HL-60/S4 treated with phorbol 12-myristate 13-acetate at 8.2 ng/mL for 4 days and 3 days (cell line): ENCODE measurements at regions not wholly inside any gene's neighbourhood (a gene's known extent, or its start where the extent isn't known, plus 50 kb on each side); places are given as distances from the start of the nearest gene placed in this dataset.
"Not testable (repeated sequence)": the region's sequence is repeated elsewhere in the genome, so short reads cannot be mapped to it uniquely, and the experiment has no call there.

Source experiments
- in situ Hi-C: fragments of 300-500 bp; cut with MboI; formaldehyde crosslinking; loops from 2 replicates; pipeline ENCODE4 v1.15.0; 2022; ENCODE audit warnings: low sequenced_read_pairs

DNA sequence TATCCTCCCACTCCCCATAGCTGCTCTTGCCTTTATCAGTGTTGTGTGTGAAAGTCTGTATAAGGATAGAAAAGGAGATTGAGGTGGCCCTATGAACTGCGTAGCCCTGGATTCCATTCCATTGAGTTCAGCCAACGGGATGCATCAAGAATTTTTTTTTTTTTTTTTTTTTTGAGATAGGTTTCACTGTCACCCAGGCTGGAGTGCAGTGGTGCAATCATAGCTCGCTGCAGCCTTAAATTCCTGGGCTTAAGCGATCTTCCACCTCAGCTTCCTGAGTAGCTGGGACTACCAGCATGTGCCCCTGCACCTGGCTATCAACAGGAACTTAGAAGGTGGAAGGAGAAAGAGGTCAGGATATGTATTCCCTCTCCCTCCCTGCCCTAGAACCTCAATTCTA lies 187.2 kb upstream of the SPRY1 start:
- in situ Hi-C loops = no loop called here

- in situ Hi-C loops = no loop called here
Measured at GRCh38 chr4:123215536-123215935, 181.1 kb upstream of the SPRY1 start.

- in situ Hi-C loops = no loop called here
Measured at GRCh38 chr4:123216543-123216942, 180.1 kb upstream of the SPRY1 start.

GRCh38 chr4:123216946-123217345 lies 179.6 kb upstream of the SPRY1 start:
- in situ Hi-C loops = no loop called here

DNA sequence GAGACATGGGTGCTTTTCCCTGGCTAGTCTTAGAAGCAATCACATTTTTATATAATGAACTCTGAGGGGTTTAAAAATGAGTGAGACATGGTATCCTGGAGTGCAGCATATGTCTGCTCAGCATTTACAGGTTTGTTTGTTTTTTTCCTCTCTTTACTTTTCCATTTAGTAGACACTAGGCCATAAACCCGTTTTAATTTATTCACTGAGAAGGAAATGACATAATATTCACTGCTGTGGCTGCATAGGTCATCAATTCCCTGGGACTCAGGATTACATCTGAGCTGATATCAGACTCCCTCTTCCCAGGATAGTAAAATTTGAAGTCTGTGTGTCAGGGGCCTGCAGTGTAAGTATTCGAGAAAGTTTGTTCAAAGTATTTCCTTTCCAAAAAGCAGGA lies 178.9 kb upstream of the SPRY1 start:
- in situ Hi-C loops = no loop called here

DNA sequence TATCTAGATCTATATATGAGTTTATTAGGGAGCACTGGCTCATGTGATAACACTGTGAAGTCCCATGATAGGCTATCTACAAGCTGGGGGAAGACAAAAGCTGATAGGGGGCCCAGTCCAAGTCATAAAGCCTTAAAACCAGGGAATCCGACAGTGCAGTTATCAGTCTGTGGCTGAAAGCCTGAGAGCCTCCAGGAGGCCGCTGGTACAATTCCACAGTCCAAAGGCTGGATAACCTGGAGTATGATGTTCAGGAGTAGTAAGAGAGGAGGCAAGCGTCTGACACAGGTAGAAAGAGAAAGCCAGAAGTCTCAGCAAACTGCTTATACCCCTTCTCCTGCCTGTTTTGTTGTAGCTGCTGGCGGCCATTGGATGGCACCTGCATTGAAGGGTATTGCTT lies 177.6 kb upstream of the SPRY1 start:
- in situ Hi-C loops = no loop called here

DNA sequence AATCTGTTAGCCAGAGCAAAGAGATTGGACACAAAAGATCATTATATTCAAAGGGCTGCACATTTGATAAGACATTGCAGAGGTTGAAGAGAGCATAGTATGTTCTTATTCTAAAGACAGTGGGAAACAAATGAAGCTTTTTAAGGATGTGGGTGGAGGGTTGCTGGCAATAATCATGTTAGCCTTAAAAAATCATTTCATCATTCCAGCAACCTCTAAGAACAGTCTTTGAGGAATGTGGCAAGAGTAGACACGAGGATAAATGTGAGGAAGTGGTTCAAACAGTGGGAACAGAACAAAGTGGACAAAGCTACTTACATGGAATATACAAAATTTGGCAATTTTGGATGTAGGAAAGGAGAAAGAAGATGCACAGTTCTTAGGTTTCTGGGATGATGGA lies 167.3 kb upstream of the SPRY1 start:
- in situ Hi-C loops = no loop called here

DNA sequence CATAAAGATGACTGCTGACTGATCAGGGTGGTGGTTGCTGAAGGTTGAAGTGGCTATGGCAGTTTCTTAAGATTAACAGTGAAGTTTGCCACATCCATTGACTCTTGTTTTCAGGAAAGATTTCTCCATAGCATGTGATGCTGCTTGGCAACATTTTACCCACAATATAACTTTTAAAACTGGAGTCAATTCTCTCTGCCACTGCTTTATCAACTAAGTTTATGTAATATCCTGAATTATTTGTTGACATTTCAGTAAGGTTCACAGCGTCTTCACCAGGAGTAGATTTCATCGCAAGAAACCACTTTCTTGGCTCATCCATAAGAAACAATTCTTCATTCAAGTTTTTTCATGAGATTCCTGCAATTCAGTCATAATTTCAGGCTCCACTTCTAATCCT lies 166.5 kb upstream of the SPRY1 start:
- in situ Hi-C loops = no loop called here

GRCh38 chr4:123232439-123232838 lies 164.2 kb upstream of the SPRY1 start:
- in situ Hi-C loops = no loop called here

DNA sequence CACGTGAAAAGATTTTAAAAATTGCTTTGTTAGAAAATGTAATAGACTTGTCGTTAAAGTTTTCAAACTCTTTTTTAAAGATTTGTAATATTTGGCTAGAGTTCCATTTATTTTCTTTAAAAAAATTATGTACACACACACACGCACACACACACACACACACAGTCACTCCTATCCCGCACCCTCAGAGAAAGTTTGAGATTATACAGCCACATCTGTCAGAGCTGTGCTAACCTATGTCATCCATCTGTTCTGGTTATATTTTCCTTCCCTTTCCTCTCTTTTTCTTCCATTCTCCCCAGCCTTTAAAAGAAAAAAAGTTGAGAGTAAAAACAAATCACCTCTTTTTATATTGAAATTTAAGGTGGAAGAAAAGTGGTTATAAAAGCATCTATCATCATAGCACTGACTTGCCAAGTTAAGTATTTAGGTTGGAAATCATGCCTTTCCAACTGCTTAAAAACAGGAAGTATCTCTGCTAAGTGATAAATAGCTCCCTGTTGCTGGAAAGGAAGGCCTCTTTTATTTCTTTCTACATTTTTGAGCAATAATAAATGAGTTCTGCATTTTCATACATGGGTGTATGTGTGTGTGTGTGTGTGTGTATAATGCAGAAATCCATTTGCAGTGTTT lies 163.3 kb upstream of the SPRY1 start:
- in situ Hi-C loops = no loop called here

DNA sequence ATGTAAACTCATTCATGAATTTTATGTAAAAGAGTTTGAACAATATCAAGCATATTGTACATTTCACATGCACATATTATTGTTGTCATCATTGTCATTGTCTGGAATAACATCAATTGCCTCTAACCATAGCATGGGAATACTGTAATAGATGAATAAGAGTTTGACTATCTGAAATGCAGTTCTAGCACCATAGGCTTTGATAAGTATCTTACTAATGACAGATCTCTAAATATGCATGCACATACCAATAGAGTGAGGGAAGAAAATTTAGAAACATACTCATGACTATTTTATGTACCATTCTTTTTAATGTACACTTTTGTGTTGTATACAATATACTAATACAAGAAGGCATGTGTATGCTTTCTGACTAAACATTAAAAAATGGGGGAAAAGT lies 161.6 kb upstream of the SPRY1 start:
- in situ Hi-C loops = no loop called here

GRCh38 chr4:123235431-123235830 lies 161.2 kb upstream of the SPRY1 start:
- in situ Hi-C loops = no loop called here

DNA sequence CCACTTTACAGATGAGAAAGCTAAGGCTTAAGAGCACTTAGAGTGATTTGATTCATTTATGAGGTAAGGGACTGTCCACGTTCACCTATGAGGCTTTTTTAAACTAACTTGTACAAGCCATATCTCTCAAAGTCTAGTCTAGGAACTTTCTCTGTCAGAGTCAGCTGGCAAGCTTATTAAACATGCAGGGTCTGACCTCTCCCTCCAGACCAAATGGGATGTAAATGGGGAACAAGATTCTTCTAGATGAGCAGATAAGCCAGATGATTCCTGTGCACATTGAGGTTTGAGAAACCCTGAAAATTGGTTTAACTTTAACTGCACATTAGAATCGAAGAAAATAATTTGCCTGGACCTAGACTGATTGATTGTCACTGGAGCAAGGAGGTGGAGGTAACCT lies 160.0 kb upstream of the SPRY1 start:
- in situ Hi-C loops = no loop called here

DNA sequence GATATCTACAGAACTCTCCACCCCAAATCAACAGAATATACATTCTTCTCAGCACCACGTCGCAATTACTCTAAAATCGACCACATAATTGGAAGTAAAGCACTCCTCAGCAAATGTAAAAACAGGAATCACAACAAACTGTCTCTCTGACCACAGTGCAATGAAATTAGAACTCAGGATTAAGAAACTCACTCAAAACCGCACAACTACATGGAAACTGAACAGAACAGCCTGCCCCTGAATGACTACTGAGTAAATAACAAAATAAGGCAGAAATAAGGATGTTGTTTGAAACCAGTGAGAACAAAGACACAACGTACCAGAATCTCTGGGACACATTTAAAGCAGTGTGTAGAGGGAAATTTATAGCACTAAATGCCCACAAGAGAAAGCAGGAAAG lies 156.3 kb upstream of the SPRY1 start:
- in situ Hi-C loops = not testable (repeated sequence)

- in situ Hi-C loops = not testable (repeated sequence)
Measured at GRCh38 chr4:123243220-123243619, 153.4 kb upstream of the SPRY1 start.

DNA sequence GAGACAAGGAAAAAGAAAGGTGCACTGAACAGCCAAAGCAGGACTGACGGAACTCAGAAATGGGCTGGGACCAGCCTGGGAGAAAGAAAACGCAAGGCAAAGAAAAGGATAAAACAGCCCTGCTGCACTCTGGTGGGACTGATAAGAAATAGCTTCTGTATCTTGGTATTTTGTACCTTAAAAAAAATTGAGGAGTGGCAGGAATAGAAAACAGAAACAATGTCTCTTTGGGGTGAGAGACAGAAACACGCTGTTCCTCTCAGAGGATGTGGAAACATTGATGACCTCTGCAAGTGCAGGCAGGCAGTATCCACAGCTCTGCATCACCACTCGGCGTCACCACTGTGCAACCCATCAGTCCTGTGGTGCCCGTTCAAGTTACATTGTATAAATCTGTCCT lies 152.5 kb upstream of the SPRY1 start:
- in situ Hi-C loops = no loop called here

DNA sequence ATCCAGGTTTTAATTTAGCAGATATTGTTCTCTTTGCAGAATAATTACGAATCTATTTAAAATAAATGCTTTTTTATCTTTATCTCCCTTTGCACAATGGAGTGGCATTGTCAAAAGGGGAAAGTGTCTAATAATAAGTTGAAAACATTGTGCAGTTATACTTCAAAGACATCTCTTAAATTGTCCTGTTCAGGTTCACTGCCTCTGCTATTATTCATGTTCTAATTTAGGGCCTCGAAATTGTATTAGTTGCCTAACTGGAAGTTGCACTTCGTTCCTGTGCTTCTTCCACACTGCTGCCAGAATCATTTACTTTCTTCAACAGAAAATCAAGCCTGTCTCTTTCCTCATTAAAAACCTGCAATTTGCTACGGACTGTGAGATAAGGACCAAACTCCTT lies 150.5 kb upstream of the SPRY1 start:
- in situ Hi-C loops = no loop called here

GRCh38 chr4:123248085-123248659 lies 148.4 kb upstream of the SPRY1 start:
- in situ Hi-C loops = no loop called here

- in situ Hi-C loops = no loop called here
Measured at GRCh38 chr4:123249821-123250220, 146.8 kb upstream of the SPRY1 start.

GRCh38 chr4:123250843-123251242 lies 145.8 kb upstream of the SPRY1 start:
- in situ Hi-C loops = no loop called here

DNA sequence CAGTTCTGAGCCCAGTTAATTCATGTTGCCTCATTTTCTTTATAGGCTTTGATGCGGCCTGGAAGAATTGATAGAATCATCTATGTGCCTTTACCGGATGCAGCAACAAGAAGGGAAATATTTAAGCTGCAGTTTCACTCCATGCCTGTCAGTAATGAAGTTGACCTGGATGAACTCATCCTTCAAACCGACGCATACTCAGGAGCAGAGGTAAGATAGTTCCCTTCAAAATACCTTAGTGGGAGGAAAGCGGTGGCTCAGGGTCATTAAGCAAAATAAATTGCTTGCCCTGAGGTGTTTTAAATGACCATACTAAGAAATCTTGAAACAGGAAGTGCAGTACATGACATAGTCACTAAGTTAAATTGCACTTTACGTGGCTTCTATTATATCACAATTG lies 140.6 kb upstream of the SPRY1 start:
- in situ Hi-C loops = no loop called here

GRCh38 chr4:123256901-123257300 lies 139.7 kb upstream of the SPRY1 start:
- in situ Hi-C loops = no loop called here

GRCh38 chr4:123257591-123257990 lies 139.0 kb upstream of the SPRY1 start:
- in situ Hi-C loops = no loop called here
